Retina (tissue), 1 donor: ENCODE measurements at regions not wholly inside any gene's neighbourhood (a gene's known extent, or its start where the extent isn't known, plus 50 kb on each side); places are given as distances from the start of the nearest gene placed in this dataset.

Experiments
- DNase-seq: peaks from one replicate; pipeline ENCODE4 v3.0.0-alpha.2; 2016

- DNase-seq: no peak
Measured at GRCh38 chr15:70258369-70259027, 160.8 kb upstream of the TLE3 start.

GRCh38 chr15:70257573-70258248 lies 160.0 kb upstream of the TLE3 start:
- no peak for DNase-seq

GRCh38 chr15:70257047-70257446 lies 159.3 kb upstream of the TLE3 start:
- DNase-seq: no peak

- DNase-seq: no peak
Measured at GRCh38 chr15:70254311-70254869, 156.7 kb upstream of the TLE3 start.

GRCh38 chr15:70253461-70254156 lies 155.9 kb upstream of the TLE3 start:
- DNase-seq: no peak

- DNase-seq: no peak
Measured at GRCh38 chr15:70252951-70253320, 155.2 kb upstream of the TLE3 start.

GRCh38 chr15:70252056-70252950 lies 154.6 kb upstream of the TLE3 start:
- no peak for DNase-seq

GRCh38 chr15:70251246-70251990 lies 153.7 kb upstream of the TLE3 start:
- DNase-seq: no peak

GRCh38 chr15:70250208-70251201 lies 152.8 kb upstream of the TLE3 start:
- no peak for DNase-seq

GRCh38 chr15:70249616-70250015 lies 151.9 kb upstream of the TLE3 start:
- DNase-seq: no peak

- DNase-seq: no peak
Measured at GRCh38 chr15:70248116-70249025, 150.7 kb upstream of the TLE3 start.

- no peak for DNase-seq
Measured at GRCh38 chr15:70247281-70247680, 149.6 kb upstream of the TLE3 start.

GRCh38 chr15:70246623-70247220 lies 149.0 kb upstream of the TLE3 start:
- DNase-seq: no peak

GRCh38 chr15:70245932-70246622 lies 148.4 kb upstream of the TLE3 start:
- no peak for DNase-seq

GRCh38 chr15:70244978-70245542 lies 147.3 kb upstream of the TLE3 start:
- DNase-seq: no peak

- DNase-seq: peak; percentile 37
Measured at GRCh38 chr15:70243686-70244540, 146.2 kb upstream of the TLE3 start.
